Gastrocnemius medialis (tissue), 4 donors: ENCODE measurements at regions not wholly inside any gene's neighbourhood (a gene's known extent, or its start where the extent isn't known, plus 50 kb on each side); places are given as distances from the start of the nearest gene placed in this dataset.

ENCODE experiments used
- CTCF ChIP-seq, 5 experiments: fragments of 450-650 bp in 3 of 5; fragments of 200-600 bp in 2 of 5; sonication (generic) in 2 of 5; IDR thresholded peaks in 4 of 5; conservative IDR thresholded peaks in 1 of 5; 1 replicate in 4 of 5; 2 replicates in 1 of 5; pipeline ENCODE4 v1.5.1; 2016 to 2019; ENCODE audit warnings: antibody characterized with exemption in 5 of 5, mild to moderate bottlenecking in 3 of 5, moderate library complexity in 3 of 5
- POLR2A ChIP-seq, 2 donors: fragments of 450-650 bp; IDR thresholded peaks; one replicate each; pipeline ENCODE4 v1.6.1; 2017; ENCODE audit warnings: antibody characterized with exemption in 2 of 2, mild to moderate bottlenecking in 2 of 2, moderate library complexity in 2 of 2

DNA sequence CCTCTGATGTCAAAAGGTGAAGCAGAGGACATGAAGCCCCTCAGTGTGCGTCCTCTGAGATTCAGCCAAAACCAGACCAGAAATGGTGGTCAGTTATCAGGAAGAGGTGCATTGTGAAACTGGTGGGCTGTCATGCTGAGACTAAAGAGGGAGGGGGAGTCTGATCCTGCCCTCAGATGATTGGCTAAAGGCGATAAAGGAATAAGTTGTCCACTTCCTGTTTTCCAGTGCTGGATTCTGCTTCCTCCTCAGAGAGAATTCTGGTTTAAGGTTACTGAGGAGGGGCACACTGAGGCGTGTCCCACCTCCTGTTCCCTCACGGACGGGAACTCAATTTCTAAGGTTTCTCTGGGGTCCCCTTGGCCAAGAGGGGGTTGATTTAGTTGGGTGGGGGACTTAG is 97.0 kb upstream of the UBE3A start:
- TF ChIP-seq CTCF (IDR thresholded peaks at IDR 0.05 in 4 of 5, conservative IDR thresholded peaks at IDR 0.05 in 1 of 5) = no peak
- no peak for TF ChIP-seq POLR2A (IDR thresholded peaks at IDR 0.05)
